Mesothelial cell of epicardium (in vitro differentiated cells): ENCODE measurements at regions not wholly inside any gene's neighbourhood (a gene's known extent, or its start where the extent isn't known, plus 50 kb on each side); places are given as distances from the start of the nearest gene placed in this dataset.

Experiments used
- DNase-seq, 2 experiments: peaks; one replicate each; pipeline ENCODE4 v3.0.0; 2021; ENCODE audit warnings: low spot score in 2 of 2; ENCODE audit not compliant: unreplicated experiment in 2 of 2
- H3K27ac Mint-ChIP-seq: 2 replicates; pipeline ENCODE4 v1.8.0; 2021; ENCODE audit warnings: mixed read lengths
- H3K27me3 Mint-ChIP-seq: 2 replicates; pipeline ENCODE4 v1.8.0; 2021; ENCODE audit warnings: low read depth, mixed read lengths
- H3K36me3 Mint-ChIP-seq: 2 replicates; pipeline ENCODE4 v1.8.0; 2021; ENCODE audit warnings: mixed read lengths
- H3K4me1 Mint-ChIP-seq: 2 replicates; pipeline ENCODE4 v1.8.0; 2021; ENCODE audit warnings: mixed read lengths
- H3K4me3 Mint-ChIP-seq: 2 replicates; pipeline ENCODE4 v1.8.0; 2021; ENCODE audit warnings: mild to moderate bottlenecking, moderate library complexity, mixed read lengths
- H3K9me3 Mint-ChIP-seq: 2 replicates; pipeline ENCODE4 v1.8.0; 2021; ENCODE audit warnings: mixed read lengths
- TF ChIP-seq, protein P1 (sequence below): fragments of 200-600 bp; sonication (generic); IDR thresholded peaks from one replicate; pipeline ENCODE4 v1.5.0; 2021; ENCODE audit warnings: antibody characterized with exemption; ENCODE audit not compliant: unreplicated experiment

DNA sequence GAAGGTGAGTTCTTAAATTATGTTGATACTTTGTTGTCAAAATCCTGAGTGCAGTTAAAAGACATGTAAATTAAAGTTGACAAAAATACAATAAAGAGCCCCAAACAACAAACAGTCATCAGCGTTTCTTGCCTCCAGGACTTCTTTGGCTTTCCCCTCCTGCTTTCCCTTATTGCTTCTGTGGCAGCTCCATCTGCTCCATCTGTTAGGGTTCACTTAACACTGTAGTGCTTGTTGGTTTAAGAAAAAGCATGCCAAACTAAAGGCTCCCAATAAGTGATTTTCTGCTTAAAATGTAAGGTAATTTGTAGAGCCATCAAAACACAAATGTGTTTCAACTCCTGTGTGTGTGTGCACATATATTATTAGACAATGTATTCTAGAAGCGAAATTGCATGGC is 254.3 kb upstream of the GNAI1 start:
- H3K36me3 Mint-ChIP-seq = no peaks in the 10 kb centered on the region
- no peak for DNase-seq
- TF ChIP-seq, protein P1, sequence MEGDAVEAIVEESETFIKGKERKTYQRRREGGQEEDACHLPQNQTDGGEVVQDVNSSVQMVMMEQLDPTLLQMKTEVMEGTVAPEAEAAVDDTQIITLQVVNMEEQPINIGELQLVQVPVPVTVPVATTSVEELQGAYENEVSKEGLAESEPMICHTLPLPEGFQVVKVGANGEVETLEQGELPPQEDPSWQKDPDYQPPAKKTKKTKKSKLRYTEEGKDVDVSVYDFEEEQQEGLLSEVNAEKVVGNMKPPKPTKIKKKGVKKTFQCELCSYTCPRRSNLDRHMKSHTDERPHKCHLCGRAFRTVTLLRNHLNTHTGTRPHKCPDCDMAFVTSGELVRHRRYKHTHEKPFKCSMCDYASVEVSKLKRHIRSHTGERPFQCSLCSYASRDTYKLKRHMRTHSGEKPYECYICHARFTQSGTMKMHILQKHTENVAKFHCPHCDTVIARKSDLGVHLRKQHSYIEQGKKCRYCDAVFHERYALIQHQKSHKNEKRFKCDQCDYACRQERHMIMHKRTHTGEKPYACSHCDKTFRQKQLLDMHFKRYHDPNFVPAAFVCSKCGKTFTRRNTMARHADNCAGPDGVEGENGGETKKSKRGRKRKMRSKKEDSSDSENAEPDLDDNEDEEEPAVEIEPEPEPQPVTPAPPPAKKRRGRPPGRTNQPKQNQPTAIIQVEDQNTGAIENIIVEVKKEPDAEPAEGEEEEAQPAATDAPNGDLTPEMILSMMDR = no peak
- no peak overlapping the region for H3K27ac Mint-ChIP-seq
- H3K27me3 Mint-ChIP-seq = peaks cover 13% of the 10 kb centered on the region
- H3K9me3 Mint-ChIP-seq = no peaks in the 10 kb centered on the region
- no peak overlapping the region for H3K4me3 Mint-ChIP-seq
- peaks cover 2% of the 10 kb centered on the region for H3K4me1 Mint-ChIP-seq

DNA sequence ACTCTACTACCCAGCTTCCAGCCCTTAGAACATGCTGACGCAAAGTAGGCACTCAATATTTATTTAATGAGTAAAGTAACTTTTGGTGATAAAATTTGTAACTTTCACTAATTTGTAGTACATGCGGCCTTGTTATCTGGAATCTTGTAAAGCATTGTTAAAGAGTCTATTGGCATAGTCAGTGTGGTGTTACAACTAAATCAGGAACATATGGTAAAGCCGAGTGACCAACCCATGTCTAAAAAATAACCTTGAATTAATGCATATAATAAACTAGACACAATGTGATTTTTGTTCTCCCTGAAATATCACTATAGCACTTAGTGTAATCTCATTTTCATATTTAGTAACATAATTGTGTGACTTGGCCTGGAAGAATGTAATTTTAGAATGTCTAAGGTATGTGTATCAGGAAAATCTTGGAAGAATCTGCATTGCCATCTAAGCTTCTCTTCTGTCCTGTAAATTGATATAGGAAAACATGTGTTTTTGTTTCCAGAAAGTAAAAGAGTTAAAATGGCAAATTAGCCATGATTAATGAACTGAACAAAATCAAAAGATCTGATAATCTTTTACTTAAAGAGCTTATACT is 256.7 kb upstream of the GNAI1 start:
- Mint-ChIP-seq H3K4me1 (peaks cover 2% of the 10 kb centered on the region), H3K36me3 (no peaks in the 10 kb centered on the region), H3K27me3 (peaks cover 15% of the 10 kb centered on the region), H3K27ac (no peak overlapping the region), H3K4me3 (no peak overlapping the region), H3K9me3 (no peaks in the 10 kb centered on the region)
- TF ChIP-seq, protein P1 = no peak
- DNase-seq = no peak

DNA sequence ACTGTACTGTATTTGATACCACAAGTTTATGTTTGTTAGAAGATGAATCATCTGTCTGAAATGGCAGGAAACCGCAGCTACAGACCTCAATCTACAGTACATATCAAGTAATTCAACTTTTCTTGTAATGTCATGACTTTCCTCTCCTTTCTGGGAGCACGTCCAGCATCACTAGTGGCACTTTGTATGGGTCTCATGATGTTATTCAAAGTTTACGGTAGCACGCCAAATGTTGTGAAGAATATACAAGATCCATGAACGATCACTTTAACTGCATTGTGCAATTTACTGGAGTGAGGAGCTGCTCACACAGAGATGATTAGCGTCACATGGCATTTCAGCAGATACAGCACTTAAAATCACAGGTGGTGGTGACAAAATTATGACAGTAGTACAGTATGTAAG is 257.8 kb upstream of the GNAI1 start:
- no peaks in the 10 kb centered on the region for H3K36me3 Mint-ChIP-seq
- no peak overlapping the region for H3K27ac Mint-ChIP-seq
- no peaks in the 10 kb centered on the region for H3K9me3 Mint-ChIP-seq
- DNase-seq = no peak
- TF ChIP-seq, protein P1 = no peak
- peaks cover 15% of the 10 kb centered on the region for H3K27me3 Mint-ChIP-seq
- H3K4me3 Mint-ChIP-seq = no peak overlapping the region
- peaks cover 2% of the 10 kb centered on the region for H3K4me1 Mint-ChIP-seq

DNA sequence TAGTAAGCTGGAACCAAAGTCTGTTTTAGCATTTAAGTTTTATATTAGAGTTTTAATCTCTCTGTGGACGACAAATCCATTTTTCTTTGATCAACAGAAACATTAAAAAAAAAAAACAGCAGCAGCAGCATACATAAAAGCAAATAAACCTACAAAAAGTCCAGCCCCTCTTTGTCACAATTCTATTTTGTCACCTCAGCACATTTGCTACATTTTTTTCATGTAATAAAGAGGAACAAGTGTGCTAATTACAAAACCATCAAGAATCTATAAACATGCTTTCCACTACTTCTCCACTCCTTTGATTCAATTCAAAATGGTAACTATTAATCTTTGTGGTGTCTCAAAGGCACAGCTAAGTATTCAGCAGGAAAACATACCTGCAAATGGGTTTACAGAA is 259.8 kb upstream of the GNAI1 start:
- Mint-ChIP-seq H3K9me3 (no peaks in the 10 kb centered on the region), H3K27ac (no peak overlapping the region), H3K36me3 (no peaks in the 10 kb centered on the region), H3K4me3 (no peak overlapping the region), H3K27me3 (peaks cover 7% of the 10 kb centered on the region), H3K4me1 (peaks cover 2% of the 10 kb centered on the region)
- TF ChIP-seq, protein P1 = no peak
- no peak for DNase-seq

DNA sequence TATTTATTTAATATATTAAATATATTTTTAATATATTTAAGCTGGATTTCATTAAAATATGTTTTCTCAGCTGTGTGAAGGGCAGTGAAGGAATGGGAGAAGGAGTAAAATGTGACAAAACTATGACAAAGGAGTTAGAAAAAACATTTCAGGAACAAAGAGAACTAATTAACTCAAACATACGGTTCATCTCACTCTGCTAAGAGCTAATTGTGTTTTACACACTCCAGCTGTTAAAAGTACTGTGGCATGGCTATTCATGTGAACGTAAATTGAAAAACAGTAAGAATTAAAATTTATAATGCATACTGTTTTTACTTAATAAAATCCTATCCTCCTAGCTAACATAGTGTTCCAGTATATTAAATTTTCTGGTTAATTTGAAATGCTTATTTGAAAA is 262.5 kb upstream of the GNAI1 start:
- Mint-ChIP-seq H3K27ac (no peak overlapping the region), H3K4me1 (no peaks in the 10 kb centered on the region), H3K4me3 (no peak overlapping the region), H3K27me3 (peaks cover 2% of the 10 kb centered on the region), H3K36me3 (no peaks in the 10 kb centered on the region), H3K9me3 (no peaks in the 10 kb centered on the region)
- DNase-seq = no peak
- TF ChIP-seq, protein P1 = no peak

DNA sequence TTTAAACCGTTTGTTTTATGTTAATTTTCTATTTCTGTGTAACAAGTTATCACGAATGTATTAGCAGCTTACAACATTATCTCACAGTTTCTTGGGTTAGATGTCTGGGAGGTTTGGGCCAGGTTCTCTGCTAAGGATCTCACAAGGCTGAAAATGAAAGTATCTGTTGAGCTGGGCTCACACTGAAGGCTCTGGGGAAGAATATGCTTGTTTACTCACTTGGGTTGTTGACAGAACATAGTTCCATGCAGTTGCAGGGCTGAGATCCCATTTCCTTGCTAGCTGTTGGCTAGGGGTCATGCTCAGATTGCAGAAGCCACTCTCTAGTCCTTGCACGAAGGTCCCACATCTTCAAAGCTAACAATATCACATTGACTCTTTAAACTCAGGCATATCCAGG is 266.6 kb upstream of the GNAI1 start:
- Mint-ChIP-seq H3K9me3 (no peaks in the 10 kb centered on the region), H3K27ac (no peak overlapping the region), H3K4me3 (no peak overlapping the region), H3K36me3 (no peaks in the 10 kb centered on the region), H3K27me3 (peaks cover under 1% of the 10 kb centered on the region), H3K4me1 (no peaks in the 10 kb centered on the region)
- DNase-seq = no peak
- TF ChIP-seq, protein P1 = no peak
